ENCODE measurements at regions not wholly inside any gene's neighbourhood (a gene's known extent, or its start where the extent isn't known, plus 50 kb on each side); places are given as distances from the start of the nearest gene placed in this dataset.

DNA sequence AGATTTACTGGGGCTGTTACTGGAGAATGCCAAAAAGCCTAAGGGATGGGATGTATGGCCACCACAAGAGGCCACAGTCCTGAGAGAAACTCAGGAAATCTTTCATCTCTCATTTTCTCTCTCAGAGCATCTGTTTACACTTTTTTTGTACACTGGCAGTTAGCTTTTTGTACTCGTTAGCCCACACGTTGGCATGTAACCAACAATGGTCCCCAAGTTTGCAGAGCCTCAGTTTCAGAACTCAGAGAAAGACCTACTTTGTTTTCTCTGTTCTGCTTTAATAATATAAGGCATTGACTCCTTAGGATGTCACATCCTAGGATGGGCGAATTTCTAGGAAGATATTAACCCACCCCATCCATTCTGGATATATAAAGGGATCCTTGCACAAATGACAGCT is 183.5 kb downstream of the SUCNR1 start:
- no peak for TF ChIP-seq EZH2phosphoT487 (IDR thresholded peaks at IDR 0.05; ENCODE audit: insufficient read depth, low read depth)
- no peak for TF ChIP-seq EZH2 (IDR thresholded peaks at IDR 0.05; ENCODE audit: insufficient read depth, poor library complexity, severe bottlenecking)

All from GM23248 (cell line).